GM18867 (cell line): ENCODE measurements at regions not wholly inside any gene's neighbourhood (a gene's known extent, or its start where the extent isn't known, plus 50 kb on each side); places are given as distances from the start of the nearest gene placed in this dataset.

ENCODE experiments used
- ATAC-seq: cut with Tn5 transposase; IDR thresholded peaks from one replicate; pipeline ENCODE4 v1.9.1; 2021; ENCODE audit warnings: mild to moderate bottlenecking, moderate library complexity; ENCODE audit not compliant: unreplicated experiment

DNA sequence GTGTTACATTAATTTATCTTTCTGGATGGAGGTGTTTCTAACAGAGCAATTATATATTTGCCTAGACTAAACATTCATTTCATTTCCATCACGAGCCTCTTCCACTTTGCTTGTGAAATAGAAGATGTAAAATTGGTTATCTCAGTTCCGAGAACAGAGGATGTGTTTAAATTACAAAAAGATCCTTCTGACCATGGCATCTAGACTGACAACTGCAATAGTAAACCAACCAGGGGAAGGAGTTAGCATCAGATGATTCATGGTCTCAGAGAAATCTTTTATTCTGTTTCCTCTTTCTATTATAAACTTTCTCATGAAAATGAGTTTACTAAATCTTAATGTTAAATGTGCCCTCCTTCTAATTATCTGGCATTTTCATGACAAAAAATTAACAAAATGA lies 149.8 kb upstream of the WDR11 start:
- ATAC-seq, result no peak

GRCh38 chr10:120702032-120702431 lies 149.1 kb upstream of the WDR11 start:
- ATAC-seq, result no peak

GRCh38 chr10:120705309-120705708 lies 145.9 kb upstream of the WDR11 start:
- ATAC-seq, result no peak

GRCh38 chr10:120710076-120710475 lies 141.1 kb upstream of the WDR11 start:
- no peak for ATAC-seq

- no peak for ATAC-seq
These were observed 139.3 kb upstream of the WDR11 start for GRCh38 chr10:120711860-120712259.

DNA sequence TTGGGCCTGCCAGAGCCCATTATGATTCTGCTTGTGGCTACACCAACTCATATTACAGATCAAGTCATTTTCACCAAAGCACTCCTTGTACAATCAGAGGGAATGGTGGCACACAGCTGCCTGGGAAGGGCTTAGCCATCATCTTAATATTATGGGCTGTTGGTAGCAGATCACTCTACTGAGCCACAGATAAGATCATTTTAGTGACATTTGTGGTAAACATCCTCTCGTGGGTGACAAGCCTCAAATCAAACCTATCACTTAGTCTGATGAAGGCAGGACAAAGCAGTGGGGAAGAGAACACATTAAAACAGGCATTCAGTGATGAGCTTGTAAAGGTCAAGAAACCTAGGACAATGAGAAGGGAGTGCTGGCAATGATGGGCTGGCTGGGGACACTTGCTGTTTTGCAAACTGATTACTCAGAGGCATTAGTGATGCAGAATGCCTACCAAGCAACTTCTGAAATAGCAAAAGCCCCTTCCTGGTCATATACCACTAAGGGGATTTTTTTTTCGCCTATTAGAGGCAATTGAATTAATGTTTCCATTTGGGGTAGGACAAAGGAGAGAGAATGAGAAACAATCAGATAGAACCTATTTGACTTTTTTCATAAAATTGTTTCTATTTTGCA lies 137.5 kb upstream of the WDR11 start:
- ATAC-seq, result no peak

DNA sequence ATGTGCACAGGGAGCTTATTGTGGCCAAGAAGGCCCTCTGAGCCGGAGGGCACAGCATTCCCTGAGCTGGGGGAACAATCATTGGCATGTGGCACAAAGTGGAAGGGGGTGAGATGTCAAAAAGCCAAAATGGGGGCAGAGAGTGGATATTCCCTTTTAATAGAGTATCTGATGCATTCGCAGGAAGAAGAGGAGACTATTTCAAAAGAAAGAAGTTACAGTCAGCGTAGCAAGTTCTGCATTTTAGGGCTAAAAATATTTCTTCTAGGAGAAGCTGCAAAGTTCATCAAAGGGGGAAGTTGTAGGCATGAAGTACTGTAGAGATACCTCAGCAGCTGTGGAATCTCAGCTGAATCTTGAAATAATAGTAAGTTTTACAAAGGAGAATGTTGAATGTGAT lies 136.0 kb upstream of the WDR11 start:
- no peak for ATAC-seq

DNA sequence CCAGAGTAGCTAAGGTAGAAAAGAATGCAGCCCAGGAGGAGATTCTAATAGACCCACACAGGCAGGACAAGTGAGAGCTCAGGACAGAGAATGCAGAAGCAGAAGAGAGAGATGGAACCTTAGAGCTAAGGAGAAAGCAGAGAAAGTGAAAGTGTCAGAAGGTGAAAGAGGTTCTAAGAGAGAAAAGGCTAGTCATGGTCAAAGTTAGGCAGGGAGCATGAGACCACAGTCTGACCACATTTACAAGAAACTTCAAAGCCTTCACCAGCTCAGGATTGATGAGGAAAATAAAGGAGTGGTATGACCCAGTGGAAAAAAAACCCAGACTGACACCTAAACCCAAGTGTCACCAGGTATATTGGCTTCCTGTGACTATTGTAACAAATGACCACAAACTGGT lies 131.8 kb upstream of the WDR11 start:
- ATAC-seq, result peak; percentile 96

GRCh38 chr10:120727001-120727400 lies 124.2 kb upstream of the WDR11 start:
- ATAC-seq, result no peak

DNA sequence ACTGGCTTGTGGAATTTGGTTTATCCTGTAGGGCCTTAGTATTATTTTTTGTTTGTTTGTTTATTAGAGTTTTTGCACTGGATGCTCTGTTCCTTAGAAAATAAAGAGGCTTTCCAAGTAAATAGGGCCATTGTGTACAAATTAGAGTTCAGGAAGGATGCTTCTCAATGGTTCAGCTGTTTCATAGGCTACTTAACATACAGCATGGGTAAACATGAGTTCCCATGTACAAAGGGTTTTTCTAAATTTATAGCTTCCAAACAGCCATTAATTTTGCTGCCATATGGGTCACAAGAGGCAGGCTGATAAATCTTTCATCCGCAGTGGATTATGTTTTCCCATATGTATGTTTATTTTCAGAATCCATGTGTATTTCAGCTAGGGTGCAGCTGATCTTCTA lies 121.6 kb upstream of the WDR11 start:
- ATAC-seq, result no peak

DNA sequence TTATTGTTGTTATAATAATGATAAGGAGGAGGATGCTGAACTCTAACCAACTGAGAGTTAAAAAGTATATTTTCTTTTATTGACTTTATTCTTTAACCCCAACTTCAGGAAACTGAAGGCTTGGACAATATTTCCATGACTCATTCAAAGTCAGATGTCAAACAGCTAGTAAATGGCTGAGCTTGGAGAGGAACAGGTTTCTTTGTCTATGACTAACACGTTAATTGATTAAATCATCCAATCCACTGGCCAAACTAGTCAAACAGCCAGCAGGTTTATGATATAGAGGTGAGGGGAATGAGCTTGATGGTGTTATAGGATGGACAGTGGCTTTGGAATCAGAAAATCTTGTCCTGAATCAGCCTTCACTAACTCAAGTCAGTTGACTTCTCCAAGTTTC lies 119.1 kb upstream of the WDR11 start:
- no peak for ATAC-seq

DNA sequence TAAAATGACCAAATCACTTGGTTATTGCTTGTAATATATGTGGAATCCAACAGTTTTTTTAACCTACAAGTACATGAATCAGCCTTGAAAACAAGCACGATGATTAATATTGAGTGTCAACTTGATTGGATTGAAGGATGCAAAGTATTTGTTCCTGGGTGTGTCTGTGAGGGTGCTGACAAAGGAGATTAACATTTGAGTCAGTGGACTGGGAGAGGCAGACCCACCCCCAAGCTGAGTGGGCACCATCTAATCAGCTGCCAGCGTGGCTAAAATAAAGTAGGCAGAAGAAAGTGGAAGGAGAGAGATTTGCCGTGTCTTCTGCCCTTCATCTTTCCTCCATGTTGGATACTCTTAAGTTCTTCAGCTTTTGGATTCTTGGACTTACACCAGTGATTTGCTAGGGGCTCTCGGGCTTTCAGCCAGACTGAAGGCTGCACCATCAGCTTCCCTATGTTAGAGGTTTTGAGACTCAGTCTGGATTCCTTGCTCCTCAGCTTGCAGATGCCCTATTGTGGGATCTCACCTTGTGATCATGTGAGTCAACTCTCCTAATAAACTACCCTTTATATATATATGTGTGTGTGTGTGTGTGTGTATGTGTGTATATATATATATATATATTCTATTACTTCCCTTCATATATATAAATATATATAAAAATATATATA lies 118.4 kb upstream of the WDR11 start:
- ATAC-seq, result no peak

DNA sequence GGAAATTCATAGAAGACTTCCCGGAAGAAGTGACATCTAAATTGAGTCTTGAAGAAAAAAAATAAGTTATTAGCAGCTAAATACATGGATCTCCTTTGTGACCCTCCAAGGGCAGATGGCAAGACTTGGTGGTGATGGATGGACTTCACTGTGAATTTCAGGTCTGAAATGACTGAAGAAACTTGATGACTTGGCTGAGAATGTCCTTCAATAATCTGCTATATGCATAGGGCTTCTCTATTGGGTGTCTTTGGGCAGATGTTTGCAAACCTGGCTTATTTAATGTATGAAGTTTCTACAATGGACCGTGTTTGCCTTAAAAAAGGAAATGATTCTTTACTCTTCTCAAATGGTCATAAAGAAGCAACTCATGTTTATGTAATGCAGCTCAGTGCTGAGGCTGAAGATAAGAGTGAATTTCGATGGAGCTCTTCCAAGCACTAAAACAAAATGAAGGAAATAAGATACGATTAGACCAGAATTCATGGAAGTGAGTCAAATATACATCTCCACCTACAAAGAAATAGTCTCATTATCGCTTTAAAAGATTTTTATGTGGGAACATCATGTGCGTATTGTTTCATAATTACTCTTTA lies 116.6 kb upstream of the WDR11 start:
- ATAC-seq, result no peak

- ATAC-seq, result no peak
These were observed 115.8 kb upstream of the WDR11 start for GRCh38 chr10:120735315-120735714.

GRCh38 chr10:120735773-120736371 lies 115.3 kb upstream of the WDR11 start:
- peak; percentile 67 for ATAC-seq

DNA sequence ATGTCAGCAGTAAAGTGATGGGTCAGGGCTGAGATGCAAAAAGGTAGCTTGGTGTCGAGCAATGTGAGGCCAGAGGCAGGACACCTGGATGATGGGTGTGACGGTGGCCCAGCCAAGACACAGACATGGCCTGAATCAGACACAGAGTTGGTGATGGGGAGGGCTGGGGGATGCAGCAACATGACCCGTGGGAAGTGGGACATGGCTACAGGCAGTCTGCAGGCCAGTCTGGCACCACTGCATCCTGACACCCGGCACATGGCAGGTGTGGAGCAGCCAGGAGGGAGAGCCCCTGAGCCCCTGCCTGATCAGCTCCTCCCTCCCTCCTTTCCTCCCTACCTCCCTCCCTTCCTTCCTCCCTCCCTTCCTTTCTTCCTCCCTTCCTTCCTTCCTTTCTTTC lies 114.8 kb upstream of the WDR11 start:
- no peak for ATAC-seq

GRCh38 chr10:120738658-120739057 lies 112.5 kb upstream of the WDR11 start:
- no peak for ATAC-seq

- ATAC-seq, result no peak
These were observed 109.8 kb upstream of the WDR11 start for GRCh38 chr10:120741396-120741795.

GRCh38 chr10:120742373-120742772 lies 108.8 kb upstream of the WDR11 start:
- ATAC-seq, result no peak

DNA sequence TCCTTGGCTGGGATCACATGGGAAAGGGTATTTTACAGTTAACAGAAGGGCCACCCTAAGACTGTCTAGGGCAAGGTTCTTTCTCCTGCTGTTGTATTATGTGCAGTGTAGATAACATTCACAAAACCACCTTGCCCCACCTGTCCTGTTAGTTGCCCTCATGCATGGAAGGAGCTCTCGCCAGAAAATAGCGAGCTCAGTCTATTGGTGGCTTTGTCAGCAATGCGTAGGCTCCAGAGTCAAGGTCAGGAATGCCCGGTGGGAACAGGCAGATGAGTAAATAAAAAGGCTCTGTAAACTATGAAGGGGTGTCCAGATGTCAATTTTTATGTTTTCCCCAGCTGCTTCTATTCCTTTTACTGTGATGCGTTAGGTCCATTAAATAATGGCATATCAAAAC lies 107.1 kb upstream of the WDR11 start:
- no peak for ATAC-seq

DNA sequence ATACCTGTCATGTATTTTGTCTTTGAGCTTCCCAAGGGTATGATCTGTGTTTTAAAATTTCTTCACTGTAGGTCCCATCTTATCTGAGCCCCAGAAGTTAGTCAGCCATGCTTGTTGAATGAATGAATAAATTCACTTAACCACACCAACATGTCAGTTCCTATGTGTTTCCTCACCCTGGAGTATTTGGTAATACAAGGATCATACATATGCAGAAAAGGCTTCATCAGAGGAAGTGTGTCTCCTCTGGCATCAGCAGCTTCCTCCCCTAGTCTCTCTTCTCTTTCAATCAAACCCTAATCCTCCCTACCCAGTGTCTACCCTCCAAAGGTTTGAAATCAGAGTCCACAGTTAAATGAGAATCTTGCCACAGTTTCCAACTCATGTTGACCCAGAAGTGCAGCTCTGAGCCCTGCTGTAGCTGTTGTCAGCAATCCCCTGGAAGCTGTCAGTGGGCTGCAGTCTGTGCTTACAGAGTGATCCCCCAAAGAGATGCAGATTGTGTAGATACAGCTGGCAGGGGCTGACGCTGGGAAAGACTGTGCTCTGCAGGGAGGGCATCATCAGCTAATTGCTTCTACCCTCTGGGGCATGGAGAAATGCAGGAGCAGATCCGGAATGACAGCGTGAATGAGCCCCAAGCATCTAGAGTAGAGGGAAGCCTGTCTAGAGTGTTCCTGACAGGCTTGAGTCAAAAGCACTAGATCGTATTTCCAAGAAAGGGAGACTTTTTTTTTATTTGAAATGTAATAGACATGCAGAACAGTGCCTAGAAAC lies 105.0 kb upstream of the WDR11 start:
- ATAC-seq, result no peak
